ENCODE measurements at regions not wholly inside any gene's neighbourhood (a gene's known extent, or its start where the extent isn't known, plus 50 kb on each side); places are given as distances from the start of the nearest gene placed in this dataset.

- peaks cover 4% of the 10 kb centered on the region for H3K27me3 ChIP-seq (ENCODE audit: control insufficient read depth, extremely low read depth, insufficient read depth, low read length)
- H3K27ac ChIP-seq (ENCODE audit: control insufficient read depth, insufficient read depth, low read length): no peak overlapping the region
- H3K4me3 ChIP-seq (ENCODE audit: control insufficient read depth in 2 of 3, extremely low read depth in 1 of 3, insufficient read depth in 2 of 3, low read depth in 1 of 3, low read length in 3 of 3): no peak overlapping the region
- H2AFZ ChIP-seq (ENCODE audit: control insufficient read depth, low read length): no peak overlapping the region
- H3K9me1 ChIP-seq (ENCODE audit: control insufficient read depth, extremely low read depth, insufficient read depth, low read length): no peaks in the 10 kb centered on the region
- H3K4me1 ChIP-seq (ENCODE audit: control insufficient read depth, extremely low read depth, insufficient read depth, low read length): peaks cover 11% of the 10 kb centered on the region
- no peaks in the 10 kb centered on the region for H3K36me3 ChIP-seq (ENCODE audit: control insufficient read depth in 2 of 2, extremely low read depth in 1 of 2, insufficient read depth in 2 of 2, low read length in 2 of 2)
- H4K20me1 ChIP-seq (ENCODE audit: control insufficient read depth, extremely low read depth, insufficient read depth, low read length): no peaks in the 10 kb centered on the region
- dilution Hi-C loops (cut with MboI; ENCODE audit: extremely low pct_ligation_motif_present, low sequenced_read_pairs): no loop called here
- DNase-seq (ENCODE audit: low read depth, low spot score) (no peak), FAIRE-seq (no peak)
- no peaks in the 10 kb centered on the region for H3K9me3 ChIP-seq (ENCODE audit: control insufficient read depth, low read depth, low read length)
- TF ChIP-seq CTCF (optimal IDR thresholded peaks at IDR 0.05 in 1 of 3, IDR thresholded peaks at IDR 0.05 in 1 of 3, conservative IDR thresholded peaks at IDR 0.05 in 1 of 3; ENCODE audit: extremely low read depth in 1 of 3, insufficient read depth in 2 of 3, low read length in 3 of 3) (no peak), EZH2 (IDR thresholded peaks at IDR 0.05; ENCODE audit: low read length) (no peak)
- no peaks in the 10 kb centered on the region for H3K79me2 ChIP-seq (ENCODE audit: control insufficient read depth, insufficient read depth, low read length)
- no peak overlapping the region for H3K4me2 ChIP-seq (ENCODE audit: control insufficient read depth, extremely low read depth, insufficient read depth, low read depth, low read length)
- no peak overlapping the region for H3K9ac ChIP-seq (ENCODE audit: control insufficient read depth, extremely low read depth, insufficient read depth, low read length)
Measured at GRCh38 chrX:73267206-73267605, 52.6 kb upstream of the NAP1L2 start.

- Histone ChIP-seq H3K9ac (ENCODE audit: control insufficient read depth, extremely low read depth, insufficient read depth, low read length) (no peak overlapping the region), H3K9me3 (ENCODE audit: control insufficient read depth, low read depth, low read length) (no peaks in the 10 kb centered on the region)
- dilution Hi-C loops (cut with MboI; ENCODE audit: extremely low pct_ligation_motif_present, low sequenced_read_pairs): no loop called here
Measured at GRCh38 chrX:73266766-73267165, 52.1 kb upstream of the NAP1L2 start.

More at GRCh38 chrX:73266766-73267165, 52.1 kb upstream of the NAP1L2 start:
- no peak overlapping the region for H2AFZ ChIP-seq (ENCODE audit: control insufficient read depth, low read length)
- no peaks in the 10 kb centered on the region for H3K9me1 ChIP-seq (ENCODE audit: control insufficient read depth, extremely low read depth, insufficient read depth, low read length)
- H4K20me1 ChIP-seq (ENCODE audit: control insufficient read depth, extremely low read depth, insufficient read depth, low read length): no peaks in the 10 kb centered on the region
- no peaks in the 10 kb centered on the region for H3K36me3 ChIP-seq (ENCODE audit: control insufficient read depth in 2 of 2, extremely low read depth in 1 of 2, insufficient read depth in 2 of 2, low read length in 2 of 2)
- H3K4me1 ChIP-seq (ENCODE audit: control insufficient read depth, extremely low read depth, insufficient read depth, low read length): peaks cover 11% of the 10 kb centered on the region
- no peak for FAIRE-seq
- no peak overlapping the region for H3K4me3 ChIP-seq (ENCODE audit: control insufficient read depth in 2 of 3, extremely low read depth in 1 of 3, insufficient read depth in 2 of 3, low read depth in 1 of 3, low read length in 3 of 3)
- H3K27ac ChIP-seq (ENCODE audit: control insufficient read depth, insufficient read depth, low read length): no peak overlapping the region
- TF ChIP-seq EZH2 (IDR thresholded peaks at IDR 0.05; ENCODE audit: low read length) (no peak), CTCF (optimal IDR thresholded peaks at IDR 0.05 in 1 of 3, IDR thresholded peaks at IDR 0.05 in 1 of 3, conservative IDR thresholded peaks at IDR 0.05 in 1 of 3; ENCODE audit: extremely low read depth in 1 of 3, insufficient read depth in 2 of 3, low read length in 3 of 3) (no peak)
- H3K27me3 ChIP-seq (ENCODE audit: control insufficient read depth, extremely low read depth, insufficient read depth, low read length): peaks cover 4% of the 10 kb centered on the region
- no peak for DNase-seq (ENCODE audit: low read depth, low spot score)
- no peak overlapping the region for H3K4me2 ChIP-seq (ENCODE audit: control insufficient read depth, extremely low read depth, insufficient read depth, low read depth, low read length)
- H3K79me2 ChIP-seq (ENCODE audit: control insufficient read depth, insufficient read depth, low read length): no peaks in the 10 kb centered on the region

All from keratinocyte (primary cell).